ENCODE measurements at regions not wholly inside any gene's neighbourhood (a gene's known extent, or its start where the extent isn't known, plus 50 kb on each side); places are given as distances from the start of the nearest gene placed in this dataset.

DNA sequence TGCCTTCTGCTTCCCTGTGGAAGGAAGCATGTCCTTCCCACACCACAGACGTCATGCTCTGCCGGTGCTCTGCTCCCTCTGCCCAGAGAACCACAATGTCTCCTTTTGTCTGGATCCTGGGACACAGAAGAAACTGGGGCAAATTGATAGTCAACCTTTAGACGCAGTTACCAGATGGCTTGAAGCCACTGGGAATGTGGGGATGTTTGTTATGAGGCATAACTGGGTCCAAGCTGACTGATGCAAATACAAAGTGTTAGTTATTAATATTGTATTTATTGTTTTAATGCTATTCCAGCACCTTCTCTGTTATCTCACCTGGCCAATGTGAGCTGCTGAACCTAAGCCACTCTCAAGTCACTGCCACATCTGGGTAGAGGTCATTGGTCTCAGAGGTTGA is 322.2 kb downstream of the SHANK2 start:
- no peak for DNase-seq (ENCODE audit: low spot score)

DNA sequence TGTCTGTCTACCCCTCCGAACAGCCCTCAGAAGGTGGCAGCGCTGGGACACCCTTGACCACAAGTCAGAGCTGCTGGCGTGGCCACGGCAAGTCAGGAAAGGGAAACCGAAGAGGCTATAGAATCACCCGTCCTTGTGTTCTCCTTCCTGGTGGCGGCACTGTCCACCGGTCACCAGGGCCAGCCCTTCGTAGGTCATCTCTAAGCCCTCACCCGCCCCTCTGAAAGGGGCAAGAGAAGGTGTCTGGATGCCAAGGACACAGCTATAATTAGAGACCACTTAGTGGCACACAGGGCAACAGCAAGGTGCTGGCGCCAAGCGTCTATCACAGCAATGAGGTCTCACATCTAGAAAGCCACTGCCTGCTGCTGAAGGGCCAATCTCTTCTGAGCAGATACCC is 320.9 kb downstream of the SHANK2 start:
- no peak for DNase-seq (ENCODE audit: low spot score)

DNA sequence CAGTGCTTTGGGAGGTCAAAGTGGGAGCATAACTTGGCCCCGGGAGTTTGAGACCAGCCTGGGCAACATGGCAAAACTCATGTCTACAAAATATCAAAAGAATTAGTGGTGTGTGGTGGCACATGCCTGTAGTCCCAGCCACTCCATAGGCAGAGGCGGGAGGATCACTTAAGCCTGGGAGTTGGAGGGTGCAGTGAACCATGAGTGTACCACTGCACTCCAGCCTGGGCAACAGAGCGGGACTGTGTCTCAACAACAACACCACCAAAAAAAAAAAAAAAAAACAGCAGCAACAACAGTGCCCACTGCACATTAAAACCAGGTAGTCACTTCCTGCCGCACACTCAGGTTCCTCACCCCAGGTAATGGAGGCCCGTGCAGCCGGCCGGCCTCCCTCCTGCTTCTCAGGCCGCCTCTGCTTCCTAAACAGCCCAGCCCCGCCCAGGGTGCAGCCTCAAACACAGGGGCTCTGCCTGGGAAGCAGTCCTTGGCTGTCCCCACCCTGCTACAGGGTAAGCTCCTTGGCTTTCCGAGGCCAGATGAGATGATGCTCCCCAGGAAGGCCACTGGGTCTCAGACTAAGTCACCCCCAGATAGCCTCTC is 318.3 kb downstream of the SHANK2 start:
- DNase-seq (ENCODE audit: low spot score) = no peak

DNA sequence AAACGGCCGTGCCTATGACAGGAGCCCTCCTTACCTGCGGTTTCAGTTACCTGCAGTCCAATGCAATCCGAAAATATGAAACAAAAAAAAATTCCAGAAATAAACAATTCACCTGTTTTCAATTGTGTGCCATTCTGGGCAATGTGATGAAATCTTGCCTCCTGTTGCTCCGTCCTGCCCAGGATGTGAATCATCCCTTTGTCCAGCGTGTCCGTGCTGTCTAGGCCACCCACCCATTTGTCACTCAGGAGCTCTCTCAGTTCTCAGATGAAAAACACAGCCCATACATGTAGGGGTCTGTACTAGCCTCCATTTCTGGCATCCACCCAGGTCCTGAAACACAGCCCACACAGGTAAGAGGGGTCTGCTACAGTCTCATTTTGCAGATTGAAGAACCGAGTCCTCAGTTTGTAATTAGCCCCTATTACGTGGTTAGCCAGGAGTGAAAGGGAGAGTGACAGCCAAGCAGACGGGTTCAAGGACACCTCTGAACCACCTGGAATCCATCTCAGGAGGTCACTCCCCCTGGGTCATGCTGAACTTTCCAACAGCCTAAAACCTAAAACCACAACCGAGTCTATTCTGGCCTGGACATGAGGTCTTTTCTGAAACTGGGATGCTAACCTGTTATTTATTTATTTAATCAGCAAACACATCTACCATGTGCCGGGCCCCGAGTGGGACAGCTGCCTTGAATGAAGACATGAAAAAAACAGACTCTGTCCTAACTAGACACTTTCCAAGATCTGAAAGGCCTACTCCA is 317.2 kb downstream of the SHANK2 start:
- no peak for DNase-seq (ENCODE audit: low spot score)

DNA sequence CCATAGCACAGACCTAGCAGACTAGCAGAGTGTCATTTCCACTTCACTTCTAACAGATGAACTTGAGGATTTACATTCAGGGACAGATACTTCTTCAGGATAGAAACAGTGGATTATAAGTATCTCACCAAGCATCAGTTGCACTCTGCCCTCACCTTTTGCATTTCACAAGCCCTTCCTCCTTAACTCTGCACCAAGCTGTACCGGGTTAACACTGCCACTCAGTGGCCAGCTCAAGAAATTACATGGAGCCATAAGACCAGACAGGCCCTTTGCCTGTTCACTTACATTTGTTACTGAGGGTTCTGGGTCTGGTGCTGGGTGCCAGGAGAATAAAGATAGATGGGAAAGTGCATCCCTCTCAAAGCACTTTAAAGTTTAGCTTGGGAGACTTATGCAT is 309.8 kb downstream of the SHANK2 start:
- no peak for DNase-seq (ENCODE audit: low spot score)

DNA sequence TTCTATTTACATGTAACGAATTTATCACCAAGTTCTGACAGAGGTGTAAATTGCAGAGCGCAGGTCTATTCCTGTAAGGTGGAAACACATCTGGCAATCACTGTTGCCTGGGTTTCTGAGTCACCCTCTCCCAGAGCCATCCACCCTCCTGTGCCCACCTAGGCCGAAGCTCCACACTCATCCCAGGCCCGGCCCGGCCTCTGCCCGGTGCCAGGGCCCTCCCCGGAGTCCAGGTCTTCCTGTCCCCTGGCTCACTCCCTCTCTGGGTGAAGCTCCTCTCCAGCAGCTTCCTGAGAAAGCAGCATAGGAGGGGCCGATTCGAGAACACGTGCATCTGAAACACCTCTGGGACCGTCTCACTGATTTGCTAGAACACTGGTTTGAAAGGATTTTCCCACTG is 308.2 kb downstream of the SHANK2 start:
- no peak for DNase-seq (ENCODE audit: low spot score)

DNA sequence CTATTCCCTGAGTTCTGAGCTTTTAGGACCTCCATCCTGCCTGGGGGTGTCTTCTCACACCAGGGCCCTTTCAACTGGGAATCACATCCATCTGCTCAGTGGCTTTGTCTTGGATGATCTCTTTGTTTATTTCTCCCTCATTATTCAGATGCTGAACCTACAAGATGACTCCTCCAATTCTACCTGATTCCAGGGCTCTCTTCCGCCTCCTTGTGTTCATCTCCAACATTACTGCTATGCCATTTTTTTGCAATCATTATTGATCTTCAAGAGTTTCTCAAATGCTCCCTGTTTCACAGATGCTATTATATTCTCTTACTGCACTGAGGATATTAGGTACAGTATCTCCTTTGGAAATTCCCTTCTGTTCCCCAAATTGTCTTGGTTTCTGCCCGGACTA is 307.7 kb downstream of the SHANK2 start:
- no peak for DNase-seq (ENCODE audit: low spot score)

DNA sequence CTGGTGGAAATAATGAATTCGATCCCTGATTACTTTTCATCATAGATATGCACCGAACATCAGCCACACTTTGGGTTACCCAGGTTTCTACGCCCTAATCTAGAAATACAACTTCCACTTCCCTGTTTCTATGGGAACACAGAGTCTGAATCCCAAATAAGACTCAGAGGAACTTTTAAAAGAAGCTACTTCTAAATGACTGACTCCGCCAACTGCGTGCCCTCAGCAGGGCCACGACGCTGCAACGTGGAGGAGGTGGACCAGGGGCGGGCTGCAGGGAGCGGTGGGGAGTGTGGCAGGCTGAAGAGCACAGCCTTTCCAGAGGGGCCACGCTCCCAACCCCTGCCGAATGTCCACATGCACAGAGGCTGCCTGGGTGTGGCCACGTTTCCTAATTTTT is 304.0 kb downstream of the SHANK2 start:
- no peak for DNase-seq (ENCODE audit: low spot score)

DNA sequence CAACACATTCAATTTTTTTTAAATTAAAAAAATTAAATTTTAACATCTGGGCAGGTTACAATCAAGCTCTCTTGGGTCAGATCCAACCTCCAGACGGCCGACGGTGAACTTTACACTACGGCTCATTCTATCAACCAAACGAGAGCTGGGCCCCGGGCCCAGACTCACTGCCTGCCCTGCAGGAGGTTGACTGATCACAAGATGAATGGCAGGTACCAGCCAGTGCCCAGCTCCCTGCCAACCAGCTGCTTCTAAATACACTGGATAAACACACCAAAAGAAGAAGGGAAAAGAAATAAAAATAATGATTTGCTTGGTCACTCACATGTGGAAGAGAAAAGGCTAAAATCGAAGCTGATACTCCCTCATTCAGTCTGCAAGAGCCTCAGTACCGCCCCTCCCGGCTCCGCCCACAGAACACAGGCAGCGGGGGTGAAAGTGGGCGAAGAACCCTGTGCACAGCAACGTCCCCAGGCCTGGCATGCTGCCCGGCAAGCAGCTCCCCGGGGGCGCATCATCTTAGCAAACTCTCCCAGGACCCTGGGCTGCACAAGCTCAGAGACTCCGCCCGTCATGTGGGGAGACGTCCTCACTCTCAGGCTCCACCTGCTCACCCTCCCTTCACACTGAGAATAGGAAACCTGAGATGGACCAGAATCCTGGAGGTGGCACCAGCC is 303.4 kb downstream of the SHANK2 start:
- DNase-seq (ENCODE audit: low spot score) = no peak

DNA sequence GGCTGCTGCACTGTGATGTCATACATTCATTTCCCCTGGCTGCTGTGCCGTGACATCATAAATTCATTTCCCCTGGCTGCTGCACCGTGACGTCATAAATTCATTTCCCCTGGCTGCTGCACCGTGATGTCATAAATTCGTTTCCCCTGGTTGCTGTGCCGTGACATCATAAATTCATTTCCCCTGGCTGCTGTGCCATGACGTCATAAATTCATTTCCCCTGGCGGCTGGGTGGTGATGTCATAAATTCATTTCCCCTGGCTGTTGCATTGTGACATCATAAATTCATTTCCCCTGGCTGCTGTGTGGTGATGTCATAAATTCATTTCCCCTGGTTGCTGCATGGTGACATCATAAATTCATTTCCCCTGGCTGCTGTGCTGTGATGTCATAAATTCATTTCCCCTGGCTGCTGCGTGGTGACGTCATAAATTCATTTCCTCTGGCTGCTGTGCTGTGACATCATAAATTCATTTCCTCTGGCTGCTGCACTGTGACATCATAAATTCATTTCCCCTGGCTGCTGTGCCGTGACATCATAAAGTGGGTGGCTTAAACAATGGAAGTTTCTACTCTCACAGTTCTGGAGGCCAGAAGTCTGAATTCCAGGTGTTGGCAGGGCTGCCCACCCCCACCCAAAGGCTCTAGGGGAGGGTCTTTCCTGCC is 301.1 kb downstream of the SHANK2 start:
- no peak for DNase-seq (ENCODE audit: low spot score)

DNA sequence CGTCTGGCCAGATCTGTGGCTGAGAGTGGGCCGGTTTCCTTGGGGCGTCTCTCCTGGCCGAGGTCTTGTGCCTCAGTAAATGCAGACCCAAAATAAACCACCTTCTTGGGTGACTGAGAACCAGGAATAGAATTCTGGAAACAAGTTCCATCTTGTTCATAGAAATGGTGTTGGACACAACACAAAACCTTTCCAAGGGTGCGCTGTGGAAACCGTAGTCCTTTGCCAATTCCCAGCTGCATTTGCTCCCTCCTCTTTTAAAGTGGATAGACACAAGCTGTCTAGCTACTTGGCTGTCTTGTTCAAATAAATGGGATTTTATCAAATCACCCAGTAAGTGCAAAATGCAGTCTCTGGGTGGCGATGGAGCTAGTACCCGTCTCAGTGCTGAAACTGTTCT is 300.2 kb downstream of the SHANK2 start:
- DNase-seq (ENCODE audit: low spot score) = no peak

DNA sequence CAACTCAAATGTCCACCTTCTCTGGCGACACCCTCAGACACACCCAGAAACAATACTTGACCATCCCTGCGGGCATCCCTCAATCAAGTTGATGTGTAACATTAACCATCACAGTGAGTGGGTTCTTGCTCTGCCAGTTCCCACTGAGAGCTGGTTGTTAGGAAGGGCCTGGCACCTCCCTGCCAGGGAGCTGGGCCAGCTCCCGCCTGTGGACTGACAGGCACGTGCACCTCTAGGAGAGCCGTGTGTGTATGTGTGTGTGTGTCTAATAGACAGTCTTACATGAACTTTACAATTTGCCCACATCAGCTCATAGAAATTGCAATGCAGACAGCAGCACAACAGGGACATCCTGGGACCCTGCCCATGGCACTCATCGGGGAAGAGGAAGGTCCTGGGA is 298.7 kb downstream of the SHANK2 start:
- no peak for DNase-seq (ENCODE audit: low spot score)

DNA sequence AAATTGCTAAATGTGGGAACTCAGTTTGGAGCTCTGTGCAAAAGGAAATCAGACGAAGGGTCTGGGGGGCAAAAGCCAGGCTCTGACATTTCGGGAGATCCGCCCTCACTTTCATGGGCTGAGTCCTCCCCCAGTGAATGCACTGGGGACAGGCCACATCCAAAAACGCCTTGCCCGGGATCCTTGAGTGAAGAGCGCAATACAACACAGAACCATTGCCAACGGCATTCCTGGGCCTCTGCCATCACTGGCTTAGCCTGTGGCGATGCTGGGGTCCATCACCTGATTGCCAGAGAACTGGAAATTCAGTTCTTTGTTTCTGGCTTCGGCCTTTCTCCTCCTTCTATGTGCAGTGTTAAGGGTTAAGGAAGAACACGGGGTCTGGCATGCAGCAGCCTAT is 297.9 kb downstream of the SHANK2 start:
- DNase-seq (ENCODE audit: low spot score) = no peak

All from D341Med (cell line).